NCI-H69 (cell line): ENCODE measurements at regions not wholly inside any gene's neighbourhood (a gene's known extent, or its start where the extent isn't known, plus 50 kb on each side); places are given as distances from the start of the nearest gene placed in this dataset.
A peak's percentile ranks its signal among the peaks of the same experiment; 100 is the strongest.

Experiments
- DNase-seq: peaks from one replicate; lab custom pipeline; 2025; lab: John Stamatoyannopoulos, UW

GRCh38 chr22:49481659-49482399 is 345.8 kb downstream of the BRD1 start:
- peak; percentile 37 for DNase-seq

- no peak for DNase-seq
Measured at GRCh38 chr22:49480896-49481658, 346.6 kb downstream of the BRD1 start.

GRCh38 chr22:49480331-49480730 is 347.3 kb downstream of the BRD1 start:
- DNase-seq = no peak

- DNase-seq = no peak
Measured at GRCh38 chr22:49479566-49479965, 348.1 kb downstream of the BRD1 start.

GRCh38 chr22:49476800-49477400 is 350.8 kb downstream of the BRD1 start:
- DNase-seq = no peak

- DNase-seq = peak; percentile 31
Measured at GRCh38 chr22:49476176-49476575, 351.5 kb downstream of the BRD1 start.

GRCh38 chr22:49475253-49475652 is 352.4 kb downstream of the BRD1 start:
- no peak for DNase-seq

GRCh38 chr22:49473286-49473685 is 354.4 kb downstream of the BRD1 start:
- DNase-seq = no peak

GRCh38 chr22:49470741-49471503 is 356.8 kb downstream of the BRD1 start:
- DNase-seq = no peak

GRCh38 chr22:49469896-49470740 is 357.6 kb downstream of the BRD1 start:
- DNase-seq = peak; percentile 17

- no peak for DNase-seq
Measured at GRCh38 chr22:49468487-49469198, 359.0 kb downstream of the BRD1 start.

GRCh38 chr22:49466878-49467595 is 360.6 kb downstream of the BRD1 start:
- DNase-seq = no peak

- peak; percentile 39 for DNase-seq
Measured at GRCh38 chr22:49464037-49464436, 363.6 kb downstream of the BRD1 start.

GRCh38 chr22:49462795-49463194 is 364.9 kb downstream of the BRD1 start:
- DNase-seq = no peak

GRCh38 chr22:49462291-49462690 is 365.4 kb downstream of the BRD1 start:
- no peak for DNase-seq

- no peak for DNase-seq
Measured at GRCh38 chr22:49461674-49462073, 366.0 kb downstream of the BRD1 start.

GRCh38 chr22:49460592-49461281 is 366.9 kb downstream of the BRD1 start:
- DNase-seq = peak; percentile 62

- no peak for DNase-seq
Measured at GRCh38 chr22:49460091-49460490, 367.6 kb downstream of the BRD1 start.

GRCh38 chr22:49458708-49459099 is 369.0 kb downstream of the BRD1 start:
- DNase-seq = no peak
